ENCODE measurements at regions not wholly inside any gene's neighbourhood (a gene's known extent, or its start where the extent isn't known, plus 50 kb on each side); places are given as distances from the start of the nearest gene placed in this dataset.

- no peak for TF ChIP-seq CTCF (conservative IDR thresholded peaks at IDR 0.05; ENCODE audit: low read length)
- no peak for TF ChIP-seq EZH2phosphoT487 (IDR thresholded peaks at IDR 0.05; ENCODE audit: borderline replicate concordance)
Observed at GRCh38 chr21:14673649-14674048, 127.5 kb upstream of the SAMSN1 start.

All from Loucy (cell line).